ENCODE measurements at regions not wholly inside any gene's neighbourhood (a gene's known extent, or its start where the extent isn't known, plus 50 kb on each side); places are given as distances from the start of the nearest gene placed in this dataset.
"Not testable (repeated sequence)": the region's sequence is repeated elsewhere in the genome, so short reads cannot be mapped to it uniquely, and the experiment has no call there.

DNA sequence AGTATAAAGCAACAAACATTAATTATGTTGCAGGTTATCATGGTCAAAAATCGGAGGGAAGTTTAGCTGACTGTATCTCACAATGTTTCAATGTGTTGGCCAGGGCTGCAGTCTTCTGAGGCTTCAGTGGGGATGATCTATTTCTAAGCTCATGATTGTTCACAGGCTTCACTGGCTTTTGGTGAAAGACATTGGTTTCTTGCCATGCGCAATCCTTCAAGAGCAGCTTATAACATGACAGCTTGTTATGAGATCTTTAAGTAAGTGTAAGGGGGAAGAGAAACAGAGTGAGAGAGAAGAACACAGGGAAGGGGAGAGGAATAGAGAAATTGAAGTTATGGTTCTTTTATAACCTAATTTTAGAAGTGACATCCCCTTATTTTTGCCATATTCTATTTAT, 385.9 kb upstream of the CHD1 start:
- no peak for DNase-seq (ENCODE audit: low read depth)

- DNase-seq (ENCODE audit: low read depth), result no peak
These were observed 379.3 kb upstream of the CHD1 start for GRCh38 chr5:99308131-99308530.

DNA sequence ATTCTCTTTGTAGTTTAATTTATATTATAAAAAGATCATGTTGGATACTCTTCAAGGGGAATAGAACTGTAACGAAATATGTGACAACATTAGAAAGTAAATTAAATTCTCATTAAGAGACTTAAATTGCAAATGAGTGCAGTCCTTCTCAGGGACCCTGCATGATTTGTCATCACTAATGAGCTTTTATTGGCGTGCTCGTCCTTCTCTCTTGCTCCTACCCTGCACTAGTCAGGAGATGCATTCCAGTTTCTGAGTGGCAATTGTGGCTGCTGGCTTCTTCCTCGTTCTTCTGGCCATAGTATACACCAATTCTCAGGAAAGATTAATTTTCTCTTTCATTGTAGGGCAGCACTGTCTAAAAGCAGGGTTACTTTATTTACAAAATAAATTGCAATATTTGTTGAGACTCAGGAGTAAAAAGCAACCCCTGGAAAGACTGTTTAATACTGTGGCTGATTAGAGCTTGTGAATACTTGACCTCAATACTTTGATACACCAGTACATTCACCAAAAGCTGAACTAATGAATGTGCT, 376.3 kb upstream of the CHD1 start:
- DNase-seq (ENCODE audit: low read depth), result no peak

GRCh38 chr5:99285606-99286005, 356.8 kb upstream of the CHD1 start:
- DNase-seq (ENCODE audit: low read depth), result no peak

GRCh38 chr5:99275128-99275527, 346.3 kb upstream of the CHD1 start:
- no peak for DNase-seq (ENCODE audit: low read depth)

DNA sequence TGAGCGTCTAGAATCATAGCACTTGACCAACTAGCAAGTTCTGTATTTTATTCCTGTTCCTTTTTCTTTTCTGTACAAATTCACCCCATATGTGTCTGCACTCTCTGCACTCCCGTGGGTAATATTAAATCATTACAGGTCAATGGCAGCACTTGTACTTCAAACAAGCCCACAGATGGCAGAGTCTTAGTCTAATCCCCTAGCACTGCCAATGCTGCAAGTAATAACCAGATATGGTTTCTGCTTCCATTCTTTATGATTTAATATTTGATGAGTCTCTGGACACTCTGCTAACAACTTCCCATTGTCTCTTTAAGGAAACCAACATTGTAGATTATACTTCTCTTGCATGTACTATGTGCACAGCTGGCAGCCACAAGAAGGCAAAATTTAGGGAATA, 343.8 kb upstream of the CHD1 start:
- no peak for DNase-seq (ENCODE audit: low read depth)

- DNase-seq (ENCODE audit: low read depth), result no peak
These were observed 330.0 kb upstream of the CHD1 start for GRCh38 chr5:99258819-99259218.

- DNase-seq (ENCODE audit: low read depth), result no peak
These were observed 319.3 kb upstream of the CHD1 start for GRCh38 chr5:99248066-99248465.

DNA sequence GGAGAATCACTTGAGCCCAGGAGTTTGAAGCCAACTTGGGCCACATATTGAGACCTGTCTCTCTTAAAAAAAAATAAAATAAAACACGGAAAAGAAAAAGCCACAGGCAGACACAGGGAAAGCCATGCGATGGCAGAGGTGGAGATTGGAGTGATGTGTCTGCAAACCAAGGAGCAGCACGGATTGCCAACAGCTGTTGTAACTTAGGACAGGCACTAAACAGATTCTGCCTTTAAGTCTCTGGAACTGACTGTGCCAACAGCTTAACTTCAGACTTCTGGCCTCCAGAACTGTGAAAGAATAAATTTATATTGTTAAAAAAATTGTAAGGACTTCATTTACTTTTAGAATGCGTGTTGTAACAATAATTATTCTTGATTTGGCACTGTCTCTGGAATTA, 318.5 kb upstream of the CHD1 start:
- DNase-seq (ENCODE audit: low read depth), result no peak

- no peak for DNase-seq (ENCODE audit: low read depth)
These were observed 314.3 kb upstream of the CHD1 start for GRCh38 chr5:99243111-99243510.

DNA sequence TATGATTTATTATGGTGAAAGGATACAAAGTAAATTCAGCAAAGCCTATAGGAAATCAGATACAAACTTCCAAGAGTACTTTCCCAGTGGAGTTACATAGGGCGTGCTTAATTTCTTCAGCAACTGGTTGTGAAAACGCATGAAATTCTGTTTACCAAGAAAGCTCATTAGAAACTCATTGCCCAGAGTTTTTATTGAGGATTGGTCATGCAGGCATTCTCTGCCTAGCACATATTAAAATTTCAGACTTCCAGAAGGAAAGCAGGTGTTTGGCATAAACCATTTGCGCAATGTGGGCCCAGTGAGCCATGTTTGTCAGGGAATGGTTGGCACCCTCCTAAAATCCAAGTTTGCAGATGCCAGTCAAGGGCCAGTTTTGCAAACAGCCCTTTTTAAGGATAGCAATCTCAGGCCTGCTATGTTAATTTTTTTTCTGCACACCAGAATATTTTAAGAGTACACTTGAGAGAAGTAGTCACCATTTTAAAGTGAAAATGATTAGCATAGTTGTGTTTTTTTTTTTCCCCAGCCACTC, 311.1 kb upstream of the CHD1 start:
- DNase-seq (ENCODE audit: low read depth), result no peak

GRCh38 chr5:99191206-99191745, 262.5 kb upstream of the CHD1 start:
- no peak for DNase-seq (ENCODE audit: low read depth)

- no peak for DNase-seq (ENCODE audit: low read depth)
These were observed 258.8 kb upstream of the CHD1 start for GRCh38 chr5:99187611-99188010.

- DNase-seq (ENCODE audit: low read depth), result no peak
These were observed 250.4 kb upstream of the CHD1 start for GRCh38 chr5:99179206-99179605.

DNA sequence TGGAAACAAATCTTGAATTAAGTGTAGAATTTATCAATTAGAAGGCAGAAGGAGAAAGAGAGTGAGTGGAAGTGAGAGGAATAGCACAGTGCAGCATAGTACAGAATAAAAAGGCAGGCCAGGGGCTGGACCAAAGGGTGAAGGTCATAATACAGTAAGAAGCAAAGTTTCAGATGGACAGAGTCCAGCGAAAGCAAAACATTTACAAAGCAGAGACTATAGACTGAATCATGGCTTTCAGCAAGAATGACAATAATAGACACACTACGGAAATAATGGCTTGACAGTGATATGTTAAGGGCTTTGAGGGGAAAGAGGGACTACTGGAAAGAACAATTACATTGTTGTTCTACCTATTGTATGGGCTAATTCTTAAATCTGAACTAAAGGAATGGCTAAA, 249.0 kb upstream of the CHD1 start:
- DNase-seq (ENCODE audit: low read depth), result no peak

GRCh38 chr5:99176186-99176585, 247.4 kb upstream of the CHD1 start:
- no peak for DNase-seq (ENCODE audit: low read depth)

DNA sequence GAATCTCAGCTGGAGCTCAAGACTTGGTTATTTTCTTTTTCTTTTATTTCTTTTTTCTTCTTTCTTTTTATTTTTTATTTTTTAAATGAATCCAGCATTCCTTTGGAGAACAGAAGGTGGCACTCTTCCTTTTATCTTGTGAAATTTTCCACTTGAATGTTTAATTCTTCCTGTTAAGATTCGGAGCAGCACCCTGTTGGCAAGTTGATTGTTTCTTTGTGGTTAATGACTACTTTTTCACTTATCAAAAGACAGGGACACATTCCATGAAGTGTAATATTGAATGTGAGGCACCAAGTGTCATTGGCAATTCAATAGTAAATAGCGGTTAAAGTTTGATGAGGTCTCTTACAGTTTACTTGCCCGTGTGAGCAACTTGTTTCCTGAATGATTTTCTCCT, 240.5 kb upstream of the CHD1 start:
- DNase-seq (ENCODE audit: low read depth), result no peak

DNA sequence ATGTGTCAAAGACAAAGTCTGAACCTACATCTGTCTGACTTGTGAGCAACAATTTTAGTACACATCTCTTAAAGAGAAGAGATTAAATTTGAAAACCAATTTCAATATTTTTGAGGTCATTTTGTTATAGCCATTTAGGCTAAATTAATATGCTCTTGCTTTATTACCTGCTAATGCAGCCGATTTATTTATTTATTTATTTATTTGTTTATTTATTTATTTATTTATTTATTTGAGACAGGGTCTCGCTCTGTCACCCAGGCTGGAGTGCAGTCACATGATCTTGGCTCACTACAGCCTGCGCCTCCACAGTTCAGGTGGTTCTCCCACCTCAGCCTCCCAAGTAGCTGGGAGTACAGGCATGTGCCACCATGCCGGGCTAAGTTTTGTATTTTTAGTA, 232.7 kb upstream of the CHD1 start:
- not testable (repeated sequence) for DNase-seq (ENCODE audit: low read depth)

DNA sequence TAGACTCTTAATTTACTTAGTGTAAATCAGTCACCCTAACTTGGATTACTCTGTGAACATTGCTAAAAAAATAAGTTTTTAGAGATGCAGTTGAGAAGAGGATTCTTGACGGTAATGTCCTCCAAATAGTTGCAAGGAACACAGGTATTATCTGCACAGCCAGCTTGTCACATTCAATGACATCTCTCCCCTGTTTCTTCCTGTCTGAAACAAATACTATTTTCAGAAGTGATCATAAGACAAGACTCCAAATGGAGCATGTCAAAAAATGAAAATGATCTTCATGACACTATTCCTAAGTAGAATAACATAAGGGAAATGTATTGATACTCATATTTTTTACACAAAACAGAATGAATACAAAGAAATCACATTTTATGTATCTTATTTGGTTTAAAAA, 227.9 kb upstream of the CHD1 start:
- no peak for DNase-seq (ENCODE audit: low read depth)

DNA sequence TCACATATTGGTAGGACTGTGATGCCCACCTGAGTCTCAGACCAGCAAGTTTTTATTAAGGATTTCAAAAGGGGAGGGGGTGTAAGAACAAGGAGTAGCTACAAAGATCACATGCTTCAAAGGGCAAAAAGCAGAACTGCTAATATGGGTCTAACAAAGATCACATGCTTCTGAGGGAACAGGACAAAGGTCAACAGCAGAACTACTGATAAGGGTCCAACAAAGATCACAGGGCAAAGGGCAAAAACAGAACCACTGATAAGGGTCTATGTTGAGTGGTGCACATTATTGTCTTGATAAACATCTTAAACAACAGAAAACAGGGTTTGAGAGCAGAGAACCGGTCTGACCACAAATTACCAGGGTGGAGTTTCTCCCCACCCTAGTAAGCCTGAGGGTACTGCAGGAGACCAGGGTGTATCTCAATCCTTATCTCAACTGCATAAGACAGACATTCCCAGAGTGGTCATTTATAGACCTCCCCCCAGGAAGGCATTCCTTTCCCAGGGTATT, 214.5 kb upstream of the CHD1 start:
- not testable (repeated sequence) for DNase-seq (ENCODE audit: low read depth)

DNA sequence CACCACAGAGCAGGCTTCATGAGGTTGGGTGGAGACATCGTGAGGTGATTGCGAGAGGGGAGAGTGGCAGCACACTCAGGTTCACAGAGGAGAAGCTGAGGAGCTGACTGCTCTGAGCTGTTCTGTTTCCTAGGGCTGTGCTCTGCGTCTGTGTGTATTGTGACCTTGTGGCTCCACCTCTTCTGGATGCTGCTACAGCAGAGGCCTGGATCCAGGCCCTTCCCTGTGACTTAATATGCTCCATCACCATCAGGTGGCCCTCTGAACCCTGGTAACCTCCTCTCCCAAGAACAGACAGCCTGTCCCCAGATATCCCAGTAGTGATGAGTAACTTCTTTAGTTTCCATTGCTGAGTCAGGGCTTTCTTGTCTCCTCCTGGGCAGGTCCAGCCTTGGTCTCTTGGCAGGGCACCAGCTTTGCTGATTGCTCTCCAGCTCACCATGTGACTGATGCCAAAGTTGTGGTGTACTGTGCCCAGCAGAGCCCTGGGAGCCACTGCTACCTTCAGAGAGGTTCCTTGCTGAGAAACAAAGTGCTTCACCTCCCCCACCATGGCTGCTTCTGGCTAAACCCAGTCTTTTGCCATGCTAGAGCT, 212.8 kb upstream of the CHD1 start:
- DNase-seq (ENCODE audit: low read depth), result no peak

- DNase-seq (ENCODE audit: low read depth), result no peak
These were observed 210.1 kb upstream of the CHD1 start for GRCh38 chr5:99138911-99139310.

GRCh38 chr5:99133921-99134320, 205.1 kb upstream of the CHD1 start:
- DNase-seq (ENCODE audit: low read depth), result no peak
